Aorta (tissue), 5 donors: ENCODE measurements at regions not wholly inside any gene's neighbourhood (a gene's known extent, or its start where the extent isn't known, plus 50 kb on each side); places are given as distances from the start of the nearest gene placed in this dataset.
"Not testable (repeated sequence)": the region's sequence is repeated elsewhere in the genome, so short reads cannot be mapped to it uniquely, and the experiment has no call there.

ENCODE experiments used
- ATAC-seq: fragments of 200-7000 bp; cut with Tn5 transposase; one replicate; pipeline ENCODE4 v1.9.1; 2022; ENCODE audit warnings: moderate library complexity; ENCODE audit not compliant: low FRiP score
- DNase-seq, 2 donors: peaks; one replicate each; pipeline ENCODE4 v3.0.0-alpha.2; 2020
- H3K27ac ChIP-seq, 2 donors: one replicate each; pipeline ENCODE4 v1.5.1; 2013; ENCODE audit warnings: low read length in 2 of 2, mild to moderate bottlenecking in 2 of 2, moderate library complexity in 2 of 2, control low read depth in 1 of 2, inconsistent platforms in 1 of 2, low read depth in 1 of 2
- H3K27me3 ChIP-seq, 2 donors: one replicate each; pipeline ENCODE4 v1.6.1; 2013; ENCODE audit warnings: control low read depth in 1 of 2, low read length in 1 of 2, mild to moderate bottlenecking in 1 of 2, moderate library complexity in 1 of 2; ENCODE audit not compliant: insufficient read depth in 2 of 2, control insufficient read depth in 1 of 2
- H3K36me3 ChIP-seq, 2 donors: one replicate each; pipeline ENCODE4 v1.6.1; 2013; ENCODE audit warnings: control low read depth in 1 of 2, low read length in 1 of 2, mild to moderate bottlenecking in 1 of 2; ENCODE audit not compliant: insufficient read depth in 2 of 2, control insufficient read depth in 1 of 2
- H3K4me1 ChIP-seq, 2 donors: one replicate each; pipeline ENCODE4 v1.6.1; 2013; ENCODE audit warnings: low read length in 2 of 2, control low read depth in 1 of 2, mild to moderate bottlenecking in 1 of 2, moderate library complexity in 1 of 2; ENCODE audit not compliant: insufficient read depth in 2 of 2, control insufficient read depth in 1 of 2
- H3K4me3 ChIP-seq, 2 donors: one replicate each; pipeline ENCODE4 v1.5.1; 2013; ENCODE audit warnings: low read length in 2 of 2, control low read depth in 1 of 2, mild to moderate bottlenecking in 1 of 2
- H3K9me3 ChIP-seq: one replicate; pipeline ENCODE4 v1.6.1; 2013; ENCODE audit warnings: mild to moderate bottlenecking, low read length; ENCODE audit not compliant: control insufficient read depth
- WGBS, 2 donors: extraction: QIAGEN DNeasy Blood & Tissue Kit; methylation state at CpG; one replicate each; pipeline ENCODE4 v1.1.7; 2013; 5-methylcytosine and 5-hydroxymethylcytosine counted together
- intact Hi-C, 2 donors: fragments of 100-400 bp; cut with DNase I; formaldehyde crosslinking; loops; one replicate each; pipeline versions ENCODE4 v1.14.2 to v1.15.0; 2022
- donor health status: healthy with polysubstance abuse.
- donor health status: Bipolar disorder and iron deficiency.
- donor health status: DM: no; HTN: no; CAD: no.
- donor health status: DM: no; HTN: no; CAD: no.
- donor health status: DM: yes; HTN: yes; CAD: no.

GRCh38 chr2:107740300-107740699 lies 86.4 kb upstream of the RGPD4 start:
- Histone ChIP-seq H3K4me1 (peaks cover 2 to 10% of the 10 kb centered on the region in 2 donors), H3K4me3 (no peak overlapping the region), H3K27me3 (no peaks in the 10 kb centered on the region), H3K36me3 (no peaks in the 10 kb centered on the region), H3K27ac (no peak overlapping the region), H3K9me3 (no peaks in the 10 kb centered on the region)
- ATAC-seq = no peak
- intact Hi-C loops = no loop called here
- no peak for DNase-seq
- WGBS, 2 donors = 9 to 16% methylated on average over 2 of the region's 2 CpGs

DNA sequence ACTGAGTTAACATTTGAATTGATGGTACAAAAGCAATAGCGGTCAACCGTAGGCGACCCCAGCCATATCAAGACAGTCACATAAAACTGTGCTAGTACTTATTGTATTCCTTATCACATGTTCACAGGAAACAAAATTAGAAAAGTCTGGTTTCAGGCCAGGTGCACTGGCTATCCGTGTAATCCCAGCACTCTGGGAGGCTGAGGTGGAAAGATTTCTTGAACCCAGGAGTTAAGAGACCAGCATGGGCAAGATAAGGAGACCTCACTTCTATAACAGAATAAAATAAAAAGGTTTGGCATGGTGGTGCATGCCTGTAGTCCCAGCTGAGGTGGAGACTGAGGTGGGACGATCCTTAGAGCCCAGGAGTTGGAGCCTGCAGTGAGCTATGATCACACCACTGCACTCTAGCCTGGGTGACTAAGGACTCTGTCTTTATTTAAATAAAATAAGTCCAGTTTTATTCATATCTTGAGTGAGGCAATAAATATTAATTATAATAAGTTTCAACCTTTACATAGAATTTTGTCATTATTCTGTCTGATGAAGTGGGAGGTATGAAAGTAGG lies 84.1 kb upstream of the RGPD4 start:
- H3K9me3 ChIP-seq = no peaks in the 10 kb centered on the region
- no peak for DNase-seq
- H3K4me1 ChIP-seq = peaks cover 2 to 10% of the 10 kb centered on the region in 2 donors
- WGBS, 2 donors = 93% methylated on average over 5 of the region's 5 CpGs
- intact Hi-C loops = no loop called here
- H3K4me3 ChIP-seq = no peak overlapping the region
- ATAC-seq = no peak
- no peak overlapping the region for H3K27ac ChIP-seq
- H3K27me3 ChIP-seq = no peaks in the 10 kb centered on the region
- H3K36me3 ChIP-seq = no peaks in the 10 kb centered on the region

DNA sequence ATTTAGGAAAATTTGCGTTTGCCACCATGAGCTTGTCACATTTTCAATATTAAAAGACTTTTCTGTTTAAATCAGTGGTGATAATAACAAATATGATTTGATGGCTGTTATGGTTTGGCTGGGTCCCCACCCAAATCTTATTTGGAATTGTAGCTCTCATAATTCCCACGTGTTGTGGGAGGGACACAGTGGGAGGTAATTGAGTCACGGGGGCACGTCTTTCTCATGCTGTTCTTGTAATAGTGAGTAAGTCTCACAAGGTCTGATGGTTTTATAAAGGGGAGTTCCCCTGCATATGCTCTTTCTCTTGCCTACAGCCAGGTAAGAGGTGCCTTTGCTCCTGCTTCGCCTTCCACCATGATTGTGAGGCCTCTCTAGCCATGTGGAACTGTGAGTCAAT lies 83.4 kb upstream of the RGPD4 start:
- ATAC-seq = no peak
- no peak overlapping the region for H3K27ac ChIP-seq
- intact Hi-C loops = no loop called here
- peaks cover 0 to 7% of the 10 kb centered on the region in 2 donors for H3K4me1 ChIP-seq
- H3K27me3 ChIP-seq = no peaks in the 10 kb centered on the region
- no peaks in the 10 kb centered on the region for H3K9me3 ChIP-seq
- DNase-seq = no peak
- no peaks in the 10 kb centered on the region for H3K36me3 ChIP-seq
- WGBS, 2 donors = 89 to 92% methylated on average over 5 of the region's 5 CpGs
- no peak overlapping the region for H3K4me3 ChIP-seq

DNA sequence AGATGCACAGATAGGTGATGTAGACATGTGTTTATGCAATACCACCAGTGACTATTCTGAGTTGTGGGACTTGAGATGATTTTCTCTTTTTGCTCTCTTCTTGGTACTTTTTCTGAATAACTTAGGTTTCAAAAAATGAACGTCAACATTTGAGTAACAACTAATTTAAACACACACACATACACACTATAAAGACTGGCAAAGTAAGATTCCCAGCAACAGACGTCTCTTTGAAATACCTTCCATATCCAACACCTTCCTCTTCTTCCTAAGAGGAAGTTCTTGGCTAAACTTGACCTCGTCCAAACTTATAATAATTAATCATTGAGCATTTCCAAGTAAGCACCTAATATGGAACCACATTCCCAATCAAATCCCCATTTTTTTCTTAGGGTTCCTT lies 81.6 kb upstream of the RGPD4 start:
- Histone ChIP-seq H3K9me3 (no peaks in the 10 kb centered on the region), H3K27ac (no peak overlapping the region), H3K4me1 (peaks cover 0 to 7% of the 10 kb centered on the region in 2 donors), H3K4me3 (no peak overlapping the region), H3K36me3 (no peaks in the 10 kb centered on the region), H3K27me3 (no peaks in the 10 kb centered on the region)
- no peak for ATAC-seq
- 91 to 95% methylated on average over 3 of the region's 3 CpGs for WGBS, 2 donors
- DNase-seq = no peak
- intact Hi-C loops = no loop called here

GRCh38 chr2:107746552-107747198 lies 80.0 kb upstream of the RGPD4 start:
- ATAC-seq, DNase-seq, H3K36me3 ChIP-seq, H3K4me1 ChIP-seq, H3K4me3 ChIP-seq, intact Hi-C loops, H3K27ac ChIP-seq, H3K9me3 ChIP-seq, H3K27me3 ChIP-seq: not testable (repeated sequence)
- 90 to 94% methylated on average over 13 of the region's 13 CpGs for WGBS, 2 donors

GRCh38 chr2:107747199-107747963 lies 79.3 kb upstream of the RGPD4 start:
- H3K4me1 ChIP-seq, H3K4me3 ChIP-seq, H3K27ac ChIP-seq, DNase-seq, H3K9me3 ChIP-seq, ATAC-seq, H3K36me3 ChIP-seq, H3K27me3 ChIP-seq, intact Hi-C loops: not testable (repeated sequence)
- WGBS, 2 donors = 96 to 97% methylated on average over 42 to 51 of the region's 51 CpGs

- no peaks in the 10 kb centered on the region for H3K9me3 ChIP-seq
- intact Hi-C loops = no loop called here
- no peaks in the 10 kb centered on the region for H3K4me1 ChIP-seq
- H3K27ac ChIP-seq = no peak overlapping the region
- no peak for DNase-seq
- no peak overlapping the region for H3K4me3 ChIP-seq
- 94 to 96% methylated on average over 15 of the region's 15 CpGs for WGBS, 2 donors
- no peak for ATAC-seq
- H3K27me3 ChIP-seq = no peaks in the 10 kb centered on the region
- no peaks in the 10 kb centered on the region for H3K36me3 ChIP-seq
Measured at GRCh38 chr2:107747964-107748583, 78.6 kb upstream of the RGPD4 start.

DNA sequence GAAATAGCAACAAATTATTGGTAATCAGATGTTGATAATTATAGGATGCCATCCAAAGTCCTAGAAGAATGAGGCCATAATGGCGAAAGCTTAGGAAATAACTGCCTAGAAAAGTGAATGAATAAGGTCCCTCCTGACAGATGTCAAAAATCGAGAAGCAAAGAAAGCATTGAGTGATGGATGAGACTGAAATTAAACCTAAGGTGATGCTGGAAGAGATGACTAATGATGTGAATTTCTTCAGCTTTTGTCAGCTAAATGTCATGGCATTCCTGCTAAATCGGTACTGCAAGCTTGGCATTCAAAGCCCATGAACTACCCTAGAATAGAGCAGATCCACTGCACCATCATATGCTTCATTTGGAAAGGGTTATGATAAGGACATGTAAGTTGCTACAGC lies 74.8 kb upstream of the RGPD4 start:
- no peaks in the 10 kb centered on the region for H3K4me1 ChIP-seq
- no peaks in the 10 kb centered on the region for H3K27me3 ChIP-seq
- no peak overlapping the region for H3K27ac ChIP-seq
- no peak overlapping the region for H3K4me3 ChIP-seq
- no peaks in the 10 kb centered on the region for H3K36me3 ChIP-seq
- intact Hi-C loops = no loop called here
- no peaks in the 10 kb centered on the region for H3K9me3 ChIP-seq
- DNase-seq = no peak
- WGBS, 2 donors = 86 to 88% methylated on average over 3 of the region's 3 CpGs
- no peak for ATAC-seq
